ENCODE measurements at regions not wholly inside any gene's neighbourhood (a gene's known extent, or its start where the extent isn't known, plus 50 kb on each side); places are given as distances from the start of the nearest gene placed in this dataset.
"Not testable (repeated sequence)": the region's sequence is repeated elsewhere in the genome, so short reads cannot be mapped to it uniquely, and the experiment has no call there.

- DNase-seq, result no peak
These were observed 173.4 kb upstream of the CHD1 start for GRCh38 chr5:99102073-99102697.

- DNase-seq, result no peak
These were observed 170.9 kb upstream of the CHD1 start for GRCh38 chr5:99099691-99100090.

- no peak for DNase-seq
These were observed 161.2 kb upstream of the CHD1 start for GRCh38 chr5:99089822-99090549.

GRCh38 chr5:99088309-99088708, 159.5 kb upstream of the CHD1 start:
- no peak for DNase-seq

GRCh38 chr5:99083197-99083596, 154.4 kb upstream of the CHD1 start:
- DNase-seq, result no peak

- no peak for DNase-seq
These were observed 152.9 kb upstream of the CHD1 start for GRCh38 chr5:99081711-99082110.

- DNase-seq, result no peak
These were observed 148.2 kb upstream of the CHD1 start for GRCh38 chr5:99076723-99077640.

GRCh38 chr5:99072846-99073245, 144.0 kb upstream of the CHD1 start:
- no peak for DNase-seq

- DNase-seq, result no peak
These were observed 142.0 kb upstream of the CHD1 start for GRCh38 chr5:99070822-99071221.

GRCh38 chr5:99070362-99070761, 141.6 kb upstream of the CHD1 start:
- no peak for DNase-seq

GRCh38 chr5:99068944-99069650, 140.3 kb upstream of the CHD1 start:
- no peak for DNase-seq

GRCh38 chr5:99063737-99064136, 134.9 kb upstream of the CHD1 start:
- no peak for DNase-seq

- DNase-seq, result no peak
These were observed 132.9 kb upstream of the CHD1 start for GRCh38 chr5:99061711-99062110.

- no peak for DNase-seq
These were observed 132.5 kb upstream of the CHD1 start for GRCh38 chr5:99061299-99061698.

- DNase-seq, result peak; percentile 36
These were observed 131.8 kb upstream of the CHD1 start for GRCh38 chr5:99060306-99061261.

- DNase-seq, result no peak
These were observed 130.9 kb upstream of the CHD1 start for GRCh38 chr5:99059685-99060084.

GRCh38 chr5:99058466-99058865, 129.7 kb upstream of the CHD1 start:
- DNase-seq, result no peak

GRCh38 chr5:99054972-99055371, 126.2 kb upstream of the CHD1 start:
- DNase-seq, result no peak

GRCh38 chr5:99045871-99046270, 117.1 kb upstream of the CHD1 start:
- DNase-seq, result no peak

- not testable (repeated sequence) for DNase-seq
These were observed 114.5 kb upstream of the CHD1 start for GRCh38 chr5:99043257-99043656.

GRCh38 chr5:99037668-99038067, 108.9 kb upstream of the CHD1 start:
- no peak for DNase-seq

- no peak for DNase-seq
These were observed 107.1 kb upstream of the CHD1 start for GRCh38 chr5:99035942-99036341.

All from NCI-H2227 treated with DMSO at 0.1 percent for 48 hours (cell line).